Breast epithelium (tissue), 3 donors: ENCODE measurements at regions not wholly inside any gene's neighbourhood (a gene's known extent, or its start where the extent isn't known, plus 50 kb on each side); places are given as distances from the start of the nearest gene placed in this dataset.

Source experiments
- POLR2A ChIP-seq: fragments of 450-650 bp; IDR thresholded peaks from one replicate; pipeline ENCODE4 v1.6.1; 2016; ENCODE audit warnings: antibody characterized with exemption, mild to moderate bottlenecking, moderate library complexity
- POLR2AphosphoS5 ChIP-seq, 3 donors: sonication (generic); formaldehyde crosslinking; IDR thresholded peaks; one replicate each; pipeline ENCODE4 v1.6.1; 2017; ENCODE audit warnings: antibody characterized with exemption in 3 of 3

DNA sequence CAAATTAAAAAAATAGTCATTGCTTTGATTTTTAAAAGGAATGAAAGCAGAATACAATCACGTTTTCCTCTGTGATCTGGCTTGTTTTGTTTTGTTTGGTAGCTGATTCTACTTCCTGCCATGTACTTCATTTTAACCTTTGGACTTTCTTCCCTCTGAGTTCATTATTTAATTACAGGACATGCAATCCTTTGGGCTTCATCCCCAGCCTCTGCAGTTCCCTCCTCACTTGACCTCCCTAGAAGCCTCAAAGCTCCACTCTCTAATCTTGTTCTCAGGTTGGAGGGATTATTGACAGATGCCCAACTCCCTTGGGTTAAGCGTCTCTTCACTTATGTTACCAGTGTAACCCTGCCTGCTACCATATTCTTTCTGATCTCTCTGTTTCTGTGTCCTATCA is 967.9 kb upstream of the SEL1L start:
- TF ChIP-seq POLR2AphosphoS5 (IDR thresholded peaks at IDR 0.05) = no peak
- no peak for TF ChIP-seq POLR2A
